Common myeloid progenitor, CD34-positive (primary cell): ENCODE measurements at regions not wholly inside any gene's neighbourhood (a gene's known extent, or its start where the extent isn't known, plus 50 kb on each side); places are given as distances from the start of the nearest gene placed in this dataset.
A peak's percentile ranks its signal among the peaks of the same experiment; 100 is the strongest.

ENCODE experiments used
- CTCF ChIA-PET: fragments of 350-600 bp; sonication (Branson Sonifier 250); formaldehyde crosslinking; loops from one replicate; lab custom pipeline; 2021; ENCODE audit warnings: antibody characterized with exemption; lab: Charles Lee
- POLR2A ChIA-PET: fragments of 350-600 bp; sonication (Branson Sonifier 250); formaldehyde crosslinking; loops from one replicate; lab custom pipeline; 2021; ENCODE audit warnings: antibody characterized with exemption; lab: Charles Lee
- DNase-seq, 3 donors: peaks; one replicate each; pipeline versions ENCODE4 v3.0.0 to v3.0.0-alpha.2; 2013
- H3K27ac ChIP-seq, 2 experiments: 1 replicate in 1 of 2; 2 replicates in 1 of 2; pipeline ENCODE4 v1.7.0; 2013; ENCODE audit warnings: inconsistent platforms in 2 of 2, low read length in 2 of 2, mild to moderate bottlenecking in 2 of 2, low read depth in 1 of 2, moderate library complexity in 1 of 2; ENCODE audit not compliant: severe bottlenecking in 2 of 2, insufficient read depth in 1 of 2, poor library complexity in 1 of 2
- H3K27me3 ChIP-seq, 5 experiments: replicated peaks in 2 of 5; 1 replicate in 3 of 5; 2 replicates in 2 of 5; pipeline versions ENCODE4 v1.6.1 to v1.7.0; 2013; ENCODE audit warnings: low read length in 4 of 5, mild to moderate bottlenecking in 2 of 5, moderate library complexity in 2 of 5, inconsistent platforms in 1 of 5; ENCODE audit not compliant: insufficient read depth in 5 of 5, control insufficient read depth in 4 of 5
- H3K36me3 ChIP-seq, 4 experiments: 1 replicate in 2 of 4; 2 replicates in 2 of 4; pipeline versions ENCODE4 v1.6.1 to v1.7.0; 2013; ENCODE audit warnings: low read length in 3 of 4, control low read depth in 1 of 4, mild to moderate bottlenecking in 1 of 4; ENCODE audit not compliant: control insufficient read depth in 4 of 4, insufficient read depth in 4 of 4
- H3K4me1 ChIP-seq, 4 experiments: 1 replicate in 3 of 4; 2 replicates in 1 of 4; pipeline versions ENCODE4 v1.6.1 to v1.7.1; 2013; ENCODE audit warnings: low read length in 3 of 4, mild to moderate bottlenecking in 3 of 4, control low read depth in 1 of 4, inconsistent platforms in 1 of 4, moderate library complexity in 1 of 4; ENCODE audit not compliant: control insufficient read depth in 4 of 4, insufficient read depth in 4 of 4; ENCODE audit errors: control extremely low read depth in 1 of 4
- H3K4me3 ChIP-seq, 7 experiments: 1 replicate in 4 of 7; 2 replicates in 3 of 7; pipeline versions ENCODE4 v1.5.1 to v1.7.0; 2013; ENCODE audit warnings: mild to moderate bottlenecking in 7 of 7, low read length in 6 of 7, moderate library complexity in 6 of 7, inconsistent platforms in 2 of 7, low read depth in 2 of 7, control low read depth in 1 of 7; ENCODE audit not compliant: insufficient read depth in 4 of 7, control insufficient read depth in 1 of 7; ENCODE audit errors: extremely low read depth in 1 of 7
- H3K9me3 ChIP-seq, 5 experiments: 1 replicate in 4 of 5; 2 replicates in 1 of 5; pipeline versions ENCODE4 v1.6.1 to v1.7.1; 2013; ENCODE audit warnings: low read length in 4 of 5, mild to moderate bottlenecking in 2 of 5, inconsistent platforms in 1 of 5, low read depth in 1 of 5, moderate library complexity in 1 of 5; ENCODE audit not compliant: control insufficient read depth in 4 of 5, insufficient read depth in 2 of 5; ENCODE audit errors: control extremely low read depth in 1 of 5
- WGBS: methylation state at CpG from one replicate; pipeline ENCODE4 v1.1.5; 2013; ENCODE audit not compliant: insufficient coverage; 5-methylcytosine and 5-hydroxymethylcytosine counted together

- POLR2A ChIA-PET: no interaction called here
- Histone ChIP-seq H3K9me3 (no peaks in the 10 kb centered on the region), H3K27ac (no peak overlapping the region), H3K27me3 (peaks cover 0 to 4% (median 0%) of the 10 kb centered on the region in 5 experiments), H3K36me3 (no peaks in the 10 kb centered on the region), H3K4me3 (no peak overlapping the region), H3K4me1 (no peaks in the 10 kb centered on the region)
- CTCF ChIA-PET: interaction anchor here (0.6 kb wide), 1 partner anchor 32 kb away, joined by 3 read pairs; no protein-coding TSS in a partner anchor
- DNase-seq: no peak
- 89% methylated on average over 6 of the region's 7 CpGs for WGBS
Measured at GRCh38 chr12:111045941-111046340, 125.6 kb upstream of the MYL2 start.

DNA sequence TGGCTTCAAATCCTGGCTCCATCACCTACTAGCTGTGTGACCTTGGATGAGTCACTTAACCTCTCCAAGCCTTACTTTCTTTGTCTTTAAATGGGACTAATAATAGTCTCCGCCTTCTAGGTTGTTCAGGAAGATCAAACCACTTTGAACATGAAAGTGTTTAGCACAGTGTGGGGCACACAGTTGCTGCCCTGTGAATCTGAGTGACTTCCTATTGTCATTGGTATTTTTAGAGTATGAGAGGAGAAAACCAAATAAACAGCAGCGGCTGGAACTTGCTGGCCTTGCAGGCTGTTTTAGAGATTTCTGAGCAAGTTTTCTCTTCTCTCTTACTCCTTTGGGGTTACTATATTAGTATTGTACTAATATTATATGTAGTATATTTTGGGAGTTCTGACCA, 120.7 kb upstream of the MYL2 start:
- ChIA-PET CTCF (no interaction called here), POLR2A (no interaction called here)
- Histone ChIP-seq H3K36me3 (no peaks in the 10 kb centered on the region), H3K27me3 (peaks cover 6 to 44% (median 15%) of the 10 kb centered on the region in 5 experiments), H3K27ac (no peak overlapping the region), H3K9me3 (no peaks in the 10 kb centered on the region), H3K4me3 (no peak overlapping the region), H3K4me1 (peaks cover 0 to under 1% (median 0%) of the 10 kb centered on the region in 4 experiments)
- WGBS: no CpG with 5 or more reads among the region's 2 CpGs
- no peak for DNase-seq

DNA sequence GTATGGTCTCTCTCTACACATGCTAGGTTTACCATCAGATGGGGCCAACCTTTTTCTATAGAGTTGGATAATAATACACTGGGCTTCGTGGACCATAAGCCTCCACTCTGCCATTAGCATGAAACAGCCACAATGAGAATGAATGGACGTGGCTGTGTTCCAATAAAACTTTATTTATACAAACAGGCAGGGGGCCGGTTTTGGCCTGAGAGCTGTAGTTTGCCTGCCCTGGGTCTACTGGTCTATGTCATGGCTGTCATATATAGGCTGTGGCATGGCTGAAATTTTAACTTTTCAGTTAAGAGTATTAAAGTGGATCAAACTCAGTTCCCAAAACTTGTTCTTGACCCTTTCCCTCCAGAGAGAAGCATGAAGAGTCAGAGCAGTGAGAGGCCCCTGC, 120.3 kb upstream of the MYL2 start:
- DNase-seq: no peak
- no peaks in the 10 kb centered on the region for H3K36me3 ChIP-seq
- ChIA-PET CTCF (no interaction called here), POLR2A (no interaction called here)
- no peaks in the 10 kb centered on the region for H3K9me3 ChIP-seq
- H3K27me3 ChIP-seq: peaks cover 7 to 48% (median 19%) of the 10 kb centered on the region in 5 experiments
- 100% methylated on average over 1 of the region's 3 CpGs for WGBS
- H3K4me3 ChIP-seq: no peak overlapping the region
- peaks cover 0 to 3% (median 1%) of the 10 kb centered on the region in 4 experiments for H3K4me1 ChIP-seq
- no peak overlapping the region for H3K27ac ChIP-seq

DNA sequence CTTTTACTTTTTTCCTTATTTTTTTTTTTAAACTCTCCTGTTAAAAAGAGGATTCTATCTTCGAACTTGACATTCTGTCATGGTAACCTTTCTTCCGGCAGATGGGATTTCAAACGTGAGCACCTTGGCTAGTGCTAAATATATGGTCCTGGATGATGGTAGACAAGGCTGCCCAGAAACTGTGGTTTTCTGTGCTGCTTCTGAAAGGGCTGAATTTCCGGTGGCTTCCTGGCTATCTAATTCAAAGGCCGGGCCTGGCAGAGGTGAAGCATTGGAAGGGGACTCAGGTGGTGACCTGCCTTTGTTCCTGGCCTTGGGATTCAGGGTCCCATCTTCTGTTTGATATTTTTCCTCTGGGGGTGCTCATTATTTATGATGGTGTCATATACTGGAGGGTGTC, 118.6 kb upstream of the MYL2 start:
- H3K36me3 ChIP-seq: no peaks in the 10 kb centered on the region
- CTCF ChIA-PET: no interaction called here
- no peak overlapping the region for H3K27ac ChIP-seq
- no peak for DNase-seq
- WGBS: 72% methylated on average over 3 of the region's 5 CpGs
- H3K9me3 ChIP-seq: no peaks in the 10 kb centered on the region
- POLR2A ChIA-PET: no interaction called here
- H3K27me3 ChIP-seq: peaks cover 7 to 65% (median 22%) of the 10 kb centered on the region in 5 experiments
- H3K4me3 ChIP-seq: no peak overlapping the region
- H3K4me1 ChIP-seq: peaks cover 0 to 18% (median 14%) of the 10 kb centered on the region in 4 experiments

- Histone ChIP-seq H3K36me3 (no peaks in the 10 kb centered on the region), H3K4me3 (no peak overlapping the region), H3K27ac (no peak overlapping the region), H3K4me1 (peaks cover 0 to 24% (median 20%) of the 10 kb centered on the region in 4 experiments), H3K9me3 (no peaks in the 10 kb centered on the region), H3K27me3 (peaks cover 7 to 72% (median 26%) of the 10 kb centered on the region in 5 experiments)
- WGBS: 82% methylated on average over 2 of the region's 6 CpGs
- POLR2A ChIA-PET: no interaction called here
- DNase-seq: no peak
- CTCF ChIA-PET: interaction anchor here (0.7 to 1.6 kb wide), 2 partner anchors 11 kb away, joined by 3 to 6 read pairs; no protein-coding TSS in a partner anchor
Measured at GRCh38 chr12:111038077-111038476, 117.7 kb upstream of the MYL2 start.

DNA sequence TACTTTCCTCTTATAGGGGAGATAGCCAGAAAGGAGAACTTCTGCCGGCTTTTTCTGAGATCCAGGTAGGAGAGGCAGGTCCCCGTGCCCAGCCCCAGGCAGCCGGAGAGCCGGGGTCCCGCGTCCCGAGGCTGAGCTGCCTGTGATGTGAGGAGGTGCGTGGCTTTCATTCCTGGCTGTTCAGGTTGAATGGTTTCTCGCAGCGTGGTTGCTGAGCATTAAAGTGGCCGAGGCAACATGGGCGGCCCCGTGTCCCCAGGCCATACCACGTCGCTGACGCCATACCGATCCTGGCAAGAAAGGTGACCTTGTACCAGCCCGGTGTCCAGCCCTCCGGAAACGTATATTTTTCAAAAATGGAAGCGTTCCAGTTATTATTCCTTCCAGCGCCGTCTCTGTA, 116.7 kb upstream of the MYL2 start:
- no peak for DNase-seq
- no peak overlapping the region for H3K27ac ChIP-seq
- peaks cover 16 to 82% (median 37%) of the 10 kb centered on the region in 5 experiments for H3K27me3 ChIP-seq
- no peaks in the 10 kb centered on the region for H3K9me3 ChIP-seq
- H3K36me3 ChIP-seq: no peaks in the 10 kb centered on the region
- WGBS: 75% methylated on average over 17 of the region's 23 CpGs
- H3K4me3 ChIP-seq: peak overlapping the region in 1 of 7 experiments; percentile 33
- CTCF ChIA-PET: interaction anchor here (1.6 kb wide), 1 partner anchor 10 kb away, joined by 6 read pairs; no protein-coding TSS in a partner anchor
- H3K4me1 ChIP-seq: peaks cover 0 to 25% (median 21%) of the 10 kb centered on the region in 4 experiments
- POLR2A ChIA-PET: no interaction called here

DNA sequence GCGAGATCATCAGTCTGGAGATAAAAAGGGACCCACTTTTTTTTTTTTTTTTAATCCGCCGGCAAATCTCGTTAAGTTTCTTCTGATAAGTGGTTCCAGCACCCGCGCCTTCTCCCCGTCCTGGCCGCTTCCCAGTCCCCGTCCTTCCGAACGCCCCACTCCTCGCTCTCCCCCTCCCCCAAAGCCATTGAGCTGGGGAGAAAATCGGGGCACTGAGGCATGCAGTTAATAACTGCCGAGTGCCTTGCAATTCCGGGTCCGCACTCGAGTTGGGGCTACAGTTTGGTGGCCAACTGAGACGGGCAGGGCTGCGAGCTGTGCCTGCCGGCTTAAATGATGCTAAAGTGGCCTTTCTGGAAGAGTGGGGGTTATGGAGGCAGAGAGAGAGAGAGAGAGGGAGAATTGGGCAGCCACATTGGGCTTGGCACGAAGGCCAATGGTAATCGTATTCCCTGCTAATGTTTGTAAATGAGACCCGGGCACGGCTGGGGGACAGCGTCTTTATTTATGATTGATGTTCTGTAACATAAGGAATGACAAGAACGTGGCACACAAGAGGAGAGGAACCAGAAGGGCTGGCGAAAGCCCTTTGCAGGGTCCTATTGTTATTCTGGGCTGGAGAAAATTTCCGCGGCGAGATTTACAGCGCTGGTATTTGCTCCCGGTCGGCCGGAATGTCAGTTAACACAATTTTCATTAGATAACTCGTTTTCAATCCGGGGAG, 115.4 kb upstream of the MYL2 start:
- Histone ChIP-seq H3K9me3 (no peaks in the 10 kb centered on the region), H3K4me1 (peaks cover 0 to 25% (median 21%) of the 10 kb centered on the region in 4 experiments), H3K27me3 (peaks cover 23 to 94% (median 47%) of the 10 kb centered on the region in 5 experiments), H3K27ac (no peak overlapping the region), H3K36me3 (no peaks in the 10 kb centered on the region), H3K4me3 (peak overlapping the region in 1 of 7 experiments; percentile 57)
- WGBS: under 1% methylated on average over 20 of the region's 36 CpGs
- DNase-seq: no peak
- ChIA-PET CTCF (no interaction called here), POLR2A (no interaction called here)
